ENCODE measurements at regions not wholly inside any gene's neighbourhood (a gene's known extent, or its start where the extent isn't known, plus 50 kb on each side); places are given as distances from the start of the nearest gene placed in this dataset.

DNA sequence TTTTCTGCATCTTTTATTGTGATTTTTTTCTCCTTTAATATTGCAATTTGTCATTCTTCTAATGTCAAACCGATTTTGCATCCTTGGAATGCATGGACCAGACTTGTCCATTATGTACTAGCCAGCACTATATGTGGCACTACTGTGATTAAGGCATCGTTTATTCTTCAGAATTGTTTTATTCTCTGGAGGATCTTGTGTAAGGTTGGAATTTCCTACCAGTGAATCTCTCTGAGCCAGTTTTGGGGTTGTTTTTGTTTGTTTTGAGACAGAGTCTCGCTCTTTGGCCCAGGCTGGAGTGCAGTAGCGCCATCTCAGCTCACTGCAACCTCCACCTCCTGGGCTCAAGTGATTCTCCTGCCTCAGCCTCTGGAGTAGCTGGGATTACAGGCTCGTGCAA, 58.5 kb downstream of the IGLL5 start:
- TF ChIP-seq, protein P1, sequence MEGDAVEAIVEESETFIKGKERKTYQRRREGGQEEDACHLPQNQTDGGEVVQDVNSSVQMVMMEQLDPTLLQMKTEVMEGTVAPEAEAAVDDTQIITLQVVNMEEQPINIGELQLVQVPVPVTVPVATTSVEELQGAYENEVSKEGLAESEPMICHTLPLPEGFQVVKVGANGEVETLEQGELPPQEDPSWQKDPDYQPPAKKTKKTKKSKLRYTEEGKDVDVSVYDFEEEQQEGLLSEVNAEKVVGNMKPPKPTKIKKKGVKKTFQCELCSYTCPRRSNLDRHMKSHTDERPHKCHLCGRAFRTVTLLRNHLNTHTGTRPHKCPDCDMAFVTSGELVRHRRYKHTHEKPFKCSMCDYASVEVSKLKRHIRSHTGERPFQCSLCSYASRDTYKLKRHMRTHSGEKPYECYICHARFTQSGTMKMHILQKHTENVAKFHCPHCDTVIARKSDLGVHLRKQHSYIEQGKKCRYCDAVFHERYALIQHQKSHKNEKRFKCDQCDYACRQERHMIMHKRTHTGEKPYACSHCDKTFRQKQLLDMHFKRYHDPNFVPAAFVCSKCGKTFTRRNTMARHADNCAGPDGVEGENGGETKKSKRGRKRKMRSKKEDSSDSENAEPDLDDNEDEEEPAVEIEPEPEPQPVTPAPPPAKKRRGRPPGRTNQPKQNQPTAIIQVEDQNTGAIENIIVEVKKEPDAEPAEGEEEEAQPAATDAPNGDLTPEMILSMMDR (IDR thresholded peaks at IDR 0.05), result no peak
- DNase-seq (ENCODE audit: low spot score) (no peak), ATAC-seq (ENCODE audit: low FRiP score) (no peak)

DNA sequence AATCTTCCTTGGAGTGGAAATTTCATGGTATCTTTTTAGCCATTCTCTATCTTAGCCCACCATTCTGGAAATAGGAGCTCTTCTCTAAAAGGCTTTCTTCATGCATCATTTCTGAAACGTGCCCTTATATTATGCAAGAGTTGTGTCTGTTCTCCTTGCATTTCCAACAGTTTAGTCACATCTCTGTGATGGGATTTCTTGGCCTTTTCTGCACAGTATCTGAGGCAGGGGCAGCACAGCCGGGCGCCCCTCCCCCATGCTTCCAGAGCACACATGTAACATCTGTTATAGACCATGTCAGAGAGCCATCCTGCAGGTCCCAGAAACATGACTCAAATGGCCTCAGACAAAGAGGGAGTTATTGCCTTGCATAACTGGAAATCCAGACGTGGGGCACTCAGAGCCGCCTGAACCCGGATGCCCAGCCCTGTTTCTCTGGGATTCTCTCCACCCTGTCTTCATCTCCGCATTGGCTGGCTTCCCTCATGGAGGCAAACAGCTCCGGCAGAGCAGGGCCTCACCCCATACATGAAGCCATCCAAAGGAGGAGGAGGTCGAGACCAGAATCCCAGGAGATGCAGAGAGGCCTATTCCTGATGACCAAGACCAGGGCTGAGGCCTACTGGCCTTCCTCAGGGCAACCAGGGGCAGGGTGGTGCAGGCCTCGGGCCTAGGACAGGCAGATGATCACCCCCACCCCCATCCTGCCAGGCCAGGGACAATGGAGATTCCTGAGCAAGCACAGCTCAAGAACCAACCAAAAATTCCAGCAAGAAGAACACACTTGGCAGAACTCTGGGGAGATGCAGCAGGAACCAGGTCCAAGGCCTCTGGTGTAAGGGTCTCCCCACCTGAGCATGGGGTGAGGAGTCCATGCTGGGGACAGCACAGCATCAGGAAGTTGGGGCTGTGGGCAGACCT, 61.3 kb downstream of the IGLL5 start:
- DNase-seq (ENCODE audit: low spot score), result no peak
- TF ChIP-seq, protein P1 (IDR thresholded peaks at IDR 0.05), result no peak
- ATAC-seq (ENCODE audit: low FRiP score), result peak; percentile 12

DNA sequence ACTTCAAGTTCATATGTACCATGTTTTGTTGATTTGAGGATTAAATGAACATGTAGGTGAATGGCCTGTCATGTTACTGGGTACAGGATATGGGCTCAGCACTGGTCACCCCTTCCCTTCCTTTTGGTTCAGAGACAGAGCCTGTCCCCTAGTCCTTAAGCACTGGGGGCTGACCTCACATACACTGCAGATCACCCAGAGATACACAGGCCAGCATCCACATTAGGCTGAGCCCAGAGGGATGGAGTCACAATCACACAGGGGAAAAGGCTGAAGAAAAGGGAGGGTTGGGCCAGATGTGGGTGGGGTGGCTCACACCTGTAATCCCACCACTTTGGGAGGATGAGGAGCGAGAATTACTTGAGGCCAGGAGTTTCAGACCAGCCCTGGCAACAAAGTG, 62.3 kb downstream of the IGLL5 start:
- ATAC-seq (ENCODE audit: low FRiP score) (no peak), DNase-seq (ENCODE audit: low spot score) (no peak)
- TF ChIP-seq, protein P1 (IDR thresholded peaks at IDR 0.05), result no peak

DNA sequence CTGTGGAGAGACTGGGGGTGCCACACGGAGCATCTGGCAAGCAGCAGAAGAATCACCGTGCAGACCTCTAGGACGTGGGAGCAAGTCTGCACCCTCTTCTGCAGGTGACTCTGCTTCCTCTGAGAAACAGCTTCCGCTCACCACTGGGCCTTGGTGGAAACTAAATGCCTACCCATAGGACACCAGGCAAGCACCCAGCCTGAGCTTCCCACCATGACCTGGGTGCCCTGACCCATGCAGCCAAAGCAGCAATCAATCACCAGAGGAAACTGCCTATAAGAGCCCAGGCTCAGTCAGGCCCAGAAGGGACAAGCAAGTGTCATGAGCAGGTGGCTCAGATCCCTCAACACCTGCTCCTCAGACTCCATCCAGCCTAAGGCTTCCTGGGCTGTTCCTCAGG, 63.4 kb downstream of the IGLL5 start:
- TF ChIP-seq, protein P1 (IDR thresholded peaks at IDR 0.05), result no peak
- DNase-seq (ENCODE audit: low spot score) (no peak), ATAC-seq (ENCODE audit: low FRiP score) (no peak)

DNA sequence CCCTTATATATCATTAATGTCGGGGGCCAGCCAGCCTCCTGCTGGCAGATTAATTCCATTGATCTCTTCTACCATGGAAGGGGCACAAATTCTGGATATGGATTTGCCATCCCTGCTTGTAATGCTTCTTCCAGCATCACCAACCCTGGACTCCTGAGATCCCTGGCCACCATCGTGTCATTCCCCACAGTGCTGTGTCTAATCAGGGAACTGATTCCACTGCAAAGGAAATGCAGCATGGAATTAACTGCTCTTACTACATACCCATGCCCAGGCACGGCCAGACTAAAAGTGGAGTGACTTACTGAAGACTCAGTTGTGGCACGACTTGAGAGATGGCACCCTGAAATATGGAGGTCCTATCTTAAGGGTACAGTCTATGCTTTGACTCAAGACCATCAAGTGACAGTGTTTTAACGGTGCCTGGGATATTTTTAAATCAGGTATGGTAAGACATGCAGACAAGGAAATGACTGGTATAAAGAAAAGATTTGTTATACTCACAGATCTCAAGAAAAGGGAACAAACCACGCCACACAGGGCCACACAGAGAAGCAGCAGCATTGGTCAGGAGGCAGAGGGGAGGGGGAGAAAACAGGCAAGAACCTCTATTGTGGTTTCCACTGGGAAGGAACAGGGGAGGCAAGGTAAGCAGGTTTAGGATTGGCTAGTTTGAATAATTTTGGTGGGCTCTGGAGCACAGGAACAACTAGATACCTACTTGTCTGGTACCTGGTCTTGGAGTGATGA, 65.1 kb downstream of the IGLL5 start:
- DNase-seq (ENCODE audit: low spot score) (no peak), ATAC-seq (ENCODE audit: low FRiP score) (no peak)
- TF ChIP-seq, protein P1 (IDR thresholded peaks at IDR 0.05), result no peak

DNA sequence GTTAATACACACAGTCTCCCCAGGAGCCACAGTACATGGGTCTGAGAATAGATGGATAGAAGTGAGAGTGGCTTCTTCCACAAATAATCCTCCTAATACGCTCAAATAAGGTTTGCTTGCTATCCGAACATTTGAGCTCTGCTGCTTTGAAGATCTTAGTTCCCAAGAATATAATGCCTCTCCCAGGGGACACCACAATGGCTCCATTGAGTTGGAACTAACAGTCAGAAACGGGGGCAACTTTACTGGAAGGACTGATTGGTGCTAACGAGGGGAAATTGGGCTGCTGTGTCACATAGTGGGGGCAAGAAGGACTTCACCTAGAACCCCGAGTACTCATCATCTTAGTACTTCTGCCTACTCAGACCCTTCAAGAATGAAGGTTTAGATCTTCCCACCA, 66.2 kb downstream of the IGLL5 start:
- no peak for ATAC-seq (ENCODE audit: low FRiP score)
- no peak for DNase-seq (ENCODE audit: low spot score)
- TF ChIP-seq, protein P1 (IDR thresholded peaks at IDR 0.05), result no peak
